HG03575 (cell line): ENCODE measurements at regions not wholly inside any gene's neighbourhood (a gene's known extent, or its start where the extent isn't known, plus 50 kb on each side); places are given as distances from the start of the nearest gene placed in this dataset.

Source experiments
- ATAC-seq: cut with Tn5 transposase; IDR thresholded peaks from one replicate; pipeline ENCODE4 v1.9.1; 2021; ENCODE audit not compliant: unreplicated experiment, insufficient number of reproducible peaks, low FRiP score; ENCODE audit errors: extremely low read depth

GRCh38 chr5:166379517-166379916, 1911.9 kb upstream of the WWC1 start:
- no peak for ATAC-seq

DNA sequence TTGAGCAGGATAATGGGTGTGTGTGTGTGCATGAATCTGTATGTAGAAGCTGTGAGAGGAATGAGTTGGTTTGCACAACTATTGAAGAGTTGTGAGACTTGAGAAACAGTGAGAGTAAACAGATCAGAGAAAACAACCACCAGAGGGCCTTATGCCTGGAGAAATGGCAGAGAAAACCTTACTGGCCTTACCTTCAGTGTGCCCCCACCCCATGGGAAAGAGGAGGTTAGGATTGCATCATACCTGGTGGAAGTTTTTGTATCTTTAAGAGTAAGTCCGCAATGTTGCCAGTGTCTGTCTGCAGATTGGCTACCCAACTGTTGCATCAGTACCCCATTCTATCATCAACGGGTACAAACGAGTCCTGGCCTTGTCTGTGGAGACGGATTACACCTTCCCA, 1909.4 kb upstream of the WWC1 start:
- no peak for ATAC-seq

DNA sequence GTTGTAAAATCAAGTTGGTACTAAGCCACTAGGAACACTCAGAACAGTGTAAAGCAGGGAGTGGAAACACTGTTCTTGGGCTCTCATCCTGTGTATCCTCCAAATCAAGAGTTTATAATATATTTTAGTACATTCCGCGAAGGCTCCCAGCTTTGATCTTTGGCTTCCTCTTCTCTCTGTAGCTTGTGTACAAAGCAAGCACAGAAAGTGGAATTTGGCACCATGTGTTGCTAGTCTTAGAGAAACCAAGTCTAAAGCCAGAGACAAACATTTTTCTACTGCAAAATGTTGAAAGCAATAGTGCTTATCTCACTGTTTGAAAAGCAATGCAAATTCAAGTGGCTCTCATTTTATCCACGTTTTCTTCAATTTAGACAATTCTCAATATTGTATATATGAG, 1893.3 kb upstream of the WWC1 start:
- ATAC-seq, result no peak

GRCh38 chr5:166399781-166400180, 1891.7 kb upstream of the WWC1 start:
- no peak for ATAC-seq

- ATAC-seq, result no peak
Observed at GRCh38 chr5:166401391-166401790, 1890.1 kb upstream of the WWC1 start.

GRCh38 chr5:166412191-166412590, 1879.3 kb upstream of the WWC1 start:
- ATAC-seq, result no peak

DNA sequence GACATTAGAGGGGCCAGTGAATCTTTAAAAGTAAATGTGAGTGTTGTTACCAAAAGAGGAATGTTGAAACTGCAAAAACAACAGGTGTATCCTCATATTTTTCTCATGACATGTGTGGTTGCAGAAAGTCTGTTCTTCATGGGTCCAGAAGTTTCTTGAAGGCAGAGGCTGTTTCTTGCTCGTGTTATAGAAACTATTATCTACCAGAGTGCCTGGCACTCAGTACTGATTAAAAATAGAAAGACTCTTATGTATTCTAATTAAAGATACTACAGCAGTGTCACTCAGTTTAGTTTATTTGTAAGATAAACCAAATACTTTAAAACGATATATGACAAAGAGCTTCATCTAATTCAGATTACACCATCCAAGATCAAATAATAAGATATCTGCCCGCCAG, 1864.2 kb upstream of the WWC1 start:
- ATAC-seq, result no peak

GRCh38 chr5:166428264-166428803, 1863.1 kb upstream of the WWC1 start:
- ATAC-seq, result no peak

GRCh38 chr5:166430491-166431319, 1860.7 kb upstream of the WWC1 start:
- ATAC-seq, result no peak

- ATAC-seq, result no peak
Observed at GRCh38 chr5:166431456-166431855, 1860.0 kb upstream of the WWC1 start.

- no peak for ATAC-seq
Observed at GRCh38 chr5:166433679-166434078, 1857.8 kb upstream of the WWC1 start.

DNA sequence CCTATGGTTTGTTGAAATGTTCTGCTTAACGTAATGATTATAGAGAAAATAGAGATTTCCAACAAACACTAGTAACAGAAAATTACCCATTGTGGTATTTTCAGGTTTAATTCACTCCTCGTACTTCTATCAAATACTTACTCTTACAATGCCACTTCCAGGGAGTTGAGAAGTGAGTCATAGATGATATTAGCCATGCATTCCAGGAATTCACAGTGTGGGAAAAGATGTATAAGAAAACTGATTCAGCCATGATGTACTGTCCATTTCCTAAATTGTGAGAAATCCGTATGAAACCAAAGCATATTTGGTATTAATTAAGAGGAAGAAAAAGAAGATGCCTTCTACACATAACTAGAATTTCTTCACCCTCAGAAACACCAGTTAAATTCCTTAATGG, 1854.6 kb upstream of the WWC1 start:
- ATAC-seq, result no peak

DNA sequence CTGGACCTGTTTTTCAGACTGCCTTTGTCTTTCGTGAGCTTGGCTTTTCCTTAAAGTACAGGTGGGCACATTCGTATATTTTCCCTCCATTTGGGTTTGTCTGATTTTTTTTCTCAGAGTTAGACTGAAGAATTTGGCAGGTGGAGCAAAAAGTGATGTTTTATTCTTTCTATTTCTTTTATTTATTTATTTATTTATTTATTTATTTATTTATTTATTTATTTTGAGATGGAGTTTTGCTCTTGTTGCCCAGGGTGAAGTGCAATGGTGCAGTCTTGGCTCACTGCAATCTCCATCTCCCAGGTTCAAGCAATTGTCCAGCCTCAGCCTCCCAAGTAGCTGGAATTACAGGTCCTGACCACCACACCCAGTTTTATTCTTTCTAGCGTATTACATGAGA, 1805.1 kb upstream of the WWC1 start:
- no peak for ATAC-seq

DNA sequence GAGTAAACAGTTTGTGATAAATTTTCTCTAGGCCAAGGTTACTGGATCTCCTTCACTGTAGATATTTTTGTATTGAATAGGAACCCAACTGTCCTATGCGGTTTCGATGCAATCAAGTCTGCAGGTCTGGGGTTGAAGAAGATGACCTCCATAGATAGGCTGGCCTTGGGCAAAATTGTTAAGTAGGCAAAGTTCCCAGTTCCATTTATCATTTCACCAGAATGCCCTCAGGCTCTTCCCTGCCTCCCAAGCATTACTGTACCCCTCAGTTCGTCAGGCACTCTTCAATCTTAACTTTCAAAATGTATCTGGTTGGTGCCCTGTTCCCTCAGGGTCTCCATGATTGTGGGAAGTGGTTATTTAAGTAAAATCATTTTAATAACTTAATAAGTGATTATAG, 1802.9 kb upstream of the WWC1 start:
- no peak for ATAC-seq

DNA sequence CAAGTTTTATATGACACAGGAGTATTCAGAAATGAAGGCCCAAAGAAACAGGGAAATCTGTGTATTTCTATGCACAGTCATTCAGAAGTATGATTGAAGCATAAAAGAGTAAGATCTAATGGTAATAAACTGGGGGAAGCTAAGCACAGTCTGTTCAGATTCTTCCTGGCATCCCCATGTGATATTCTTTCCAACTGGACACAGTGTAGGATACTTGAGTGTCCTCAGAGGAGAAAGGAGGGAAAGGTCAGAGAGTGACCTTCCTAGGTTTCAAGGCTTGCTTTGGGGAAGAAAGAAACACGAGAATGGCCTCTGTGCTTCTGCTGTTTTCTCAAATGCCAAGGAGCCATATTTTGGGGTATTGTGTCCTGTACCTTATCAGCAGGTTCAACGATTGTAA, 1798.4 kb upstream of the WWC1 start:
- ATAC-seq, result no peak

GRCh38 chr5:166493612-166494011, 1797.8 kb upstream of the WWC1 start:
- no peak for ATAC-seq

DNA sequence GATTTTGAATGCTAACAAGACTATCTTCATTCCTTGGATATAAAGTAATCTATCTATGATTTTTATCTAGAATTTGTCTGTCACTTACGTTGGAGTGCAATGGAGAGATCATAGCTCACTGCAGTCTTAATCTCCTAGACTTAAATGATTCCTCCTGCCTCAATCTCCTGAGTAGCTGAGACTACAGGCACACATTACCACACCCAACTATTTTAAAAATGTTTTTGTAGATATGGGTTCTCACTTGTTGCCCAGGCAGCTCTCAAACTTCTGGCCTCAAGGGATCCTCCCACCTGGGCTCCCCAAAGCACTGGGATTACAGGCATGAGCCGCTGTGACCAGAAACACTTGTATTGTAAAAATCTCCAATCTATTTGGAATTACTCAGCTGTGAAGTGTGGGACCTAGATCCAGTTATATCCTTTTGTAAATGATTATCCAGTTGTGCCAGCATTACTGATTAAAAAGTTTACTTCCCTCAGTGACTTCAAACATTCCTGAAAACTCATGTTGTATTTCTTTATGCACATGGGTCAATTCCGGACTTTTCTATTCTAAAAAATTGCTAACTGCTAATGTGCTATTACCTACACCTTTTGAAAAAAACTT, 1793.8 kb upstream of the WWC1 start:
- no peak for ATAC-seq

- no peak for ATAC-seq
Observed at GRCh38 chr5:166499447-166500240, 1791.8 kb upstream of the WWC1 start.

- ATAC-seq, result no peak
Observed at GRCh38 chr5:166503506-166503905, 1787.9 kb upstream of the WWC1 start.

DNA sequence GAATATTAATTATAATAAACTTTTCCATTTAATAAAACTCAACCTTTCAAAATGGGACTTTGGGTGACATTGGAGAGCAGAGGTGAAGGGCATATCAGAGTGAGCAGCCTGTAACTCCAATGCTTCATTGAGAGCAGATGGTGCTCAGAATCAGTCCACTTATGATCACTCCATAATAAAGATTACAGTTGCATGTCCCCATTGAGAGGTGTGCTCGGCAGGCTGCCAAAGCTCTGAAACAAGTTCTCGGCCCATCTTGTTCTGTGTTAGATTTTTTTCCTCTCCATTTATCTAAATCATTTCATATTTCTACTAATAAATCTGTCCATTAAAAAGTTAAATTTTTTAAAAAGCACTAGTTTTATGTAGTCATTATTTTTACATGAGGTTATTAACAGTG, 1786.4 kb upstream of the WWC1 start:
- ATAC-seq, result no peak
